OCI-LY3 (cell line): ENCODE measurements at regions not wholly inside any gene's neighbourhood (a gene's known extent, or its start where the extent isn't known, plus 50 kb on each side); places are given as distances from the start of the nearest gene placed in this dataset.

Source experiments
- EZH2phosphoT487 ChIP-seq: fragments of 200-600 bp; shearing (Covaris generic); IDR thresholded peaks from 2 replicates; pipeline ENCODE4 v1.6.1; 2018; ENCODE audit warnings: antibody characterized with exemption, mixed run types, low read depth
- TF ChIP-seq, protein P1 (sequence below): fragments of 200-600, 300-600 bp; sonication (generic); IDR thresholded peaks from 2 replicates; pipeline ENCODE4 v1.5.1; 2014; ENCODE audit warnings: antibody characterized with exemption, low read length, low read depth

- TF ChIP-seq, protein P1, sequence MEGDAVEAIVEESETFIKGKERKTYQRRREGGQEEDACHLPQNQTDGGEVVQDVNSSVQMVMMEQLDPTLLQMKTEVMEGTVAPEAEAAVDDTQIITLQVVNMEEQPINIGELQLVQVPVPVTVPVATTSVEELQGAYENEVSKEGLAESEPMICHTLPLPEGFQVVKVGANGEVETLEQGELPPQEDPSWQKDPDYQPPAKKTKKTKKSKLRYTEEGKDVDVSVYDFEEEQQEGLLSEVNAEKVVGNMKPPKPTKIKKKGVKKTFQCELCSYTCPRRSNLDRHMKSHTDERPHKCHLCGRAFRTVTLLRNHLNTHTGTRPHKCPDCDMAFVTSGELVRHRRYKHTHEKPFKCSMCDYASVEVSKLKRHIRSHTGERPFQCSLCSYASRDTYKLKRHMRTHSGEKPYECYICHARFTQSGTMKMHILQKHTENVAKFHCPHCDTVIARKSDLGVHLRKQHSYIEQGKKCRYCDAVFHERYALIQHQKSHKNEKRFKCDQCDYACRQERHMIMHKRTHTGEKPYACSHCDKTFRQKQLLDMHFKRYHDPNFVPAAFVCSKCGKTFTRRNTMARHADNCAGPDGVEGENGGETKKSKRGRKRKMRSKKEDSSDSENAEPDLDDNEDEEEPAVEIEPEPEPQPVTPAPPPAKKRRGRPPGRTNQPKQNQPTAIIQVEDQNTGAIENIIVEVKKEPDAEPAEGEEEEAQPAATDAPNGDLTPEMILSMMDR = no peak
- TF ChIP-seq EZH2phosphoT487 = no peak
Observed at GRCh38 chr7:126215785-126216184, 1037.0 kb downstream of the GRM8 start.
